ENCODE measurements at regions not wholly inside any gene's neighbourhood (a gene's known extent, or its start where the extent isn't known, plus 50 kb on each side); places are given as distances from the start of the nearest gene placed in this dataset.

- H3K27me3 Mint-ChIP-seq: peaks cover 19% of the 10 kb centered on the region
- peaks cover 6% of the 10 kb centered on the region for H3K4me1 Mint-ChIP-seq (ENCODE audit: low read depth)
- H3K9me3 Mint-ChIP-seq (ENCODE audit: low read depth): no peaks in the 10 kb centered on the region
- no peak for DNase-seq (ENCODE audit: low spot score, unreplicated experiment)
- TF ChIP-seq CTCF (IDR thresholded peaks at IDR 0.05; ENCODE audit: unreplicated experiment): no peak
- no peak overlapping the region for H3K4me3 Mint-ChIP-seq (ENCODE audit: low read depth)
- H3K36me3 Mint-ChIP-seq (ENCODE audit: insufficient read depth): no peaks in the 10 kb centered on the region
- no peak overlapping the region for H3K27ac Mint-ChIP-seq
Measured at GRCh38 chr19:29271911-29272310, 59.0 kb upstream of the UQCRFS1 start.

- Mint-ChIP-seq H3K27ac (no peak overlapping the region), H3K4me1 (ENCODE audit: low read depth) (peaks cover 8% of the 10 kb centered on the region), H3K36me3 (ENCODE audit: insufficient read depth) (no peaks in the 10 kb centered on the region), H3K27me3 (peaks cover 17% of the 10 kb centered on the region), H3K4me3 (ENCODE audit: low read depth) (no peak overlapping the region), H3K9me3 (ENCODE audit: low read depth) (no peaks in the 10 kb centered on the region)
- DNase-seq (ENCODE audit: low spot score, unreplicated experiment): no peak
- no peak for TF ChIP-seq CTCF (IDR thresholded peaks at IDR 0.05; ENCODE audit: unreplicated experiment)
Measured at GRCh38 chr19:29273000-29273640, 60.2 kb upstream of the UQCRFS1 start.

GRCh38 chr19:29275266-29275665 lies 62.3 kb upstream of the UQCRFS1 start:
- H3K27me3 Mint-ChIP-seq: peaks cover 5% of the 10 kb centered on the region
- TF ChIP-seq CTCF (IDR thresholded peaks at IDR 0.05; ENCODE audit: unreplicated experiment): no peak
- H3K4me3 Mint-ChIP-seq (ENCODE audit: low read depth): no peak overlapping the region
- no peaks in the 10 kb centered on the region for H3K36me3 Mint-ChIP-seq (ENCODE audit: insufficient read depth)
- no peak for DNase-seq (ENCODE audit: low spot score, unreplicated experiment)
- no peak overlapping the region for H3K27ac Mint-ChIP-seq
- peaks cover 15% of the 10 kb centered on the region for H3K4me1 Mint-ChIP-seq (ENCODE audit: low read depth)
- H3K9me3 Mint-ChIP-seq (ENCODE audit: low read depth): no peaks in the 10 kb centered on the region

GRCh38 chr19:29277102-29277501 lies 64.2 kb upstream of the UQCRFS1 start:
- H3K27ac Mint-ChIP-seq: no peak overlapping the region
- peaks cover 8% of the 10 kb centered on the region for H3K27me3 Mint-ChIP-seq
- no peak overlapping the region for H3K4me3 Mint-ChIP-seq (ENCODE audit: low read depth)
- H3K9me3 Mint-ChIP-seq (ENCODE audit: low read depth): peaks cover 4% of the 10 kb centered on the region
- no peak for DNase-seq (ENCODE audit: low spot score, unreplicated experiment)
- TF ChIP-seq CTCF (IDR thresholded peaks at IDR 0.05; ENCODE audit: unreplicated experiment): no peak
- no peaks in the 10 kb centered on the region for H3K36me3 Mint-ChIP-seq (ENCODE audit: insufficient read depth)
- peaks cover 15% of the 10 kb centered on the region for H3K4me1 Mint-ChIP-seq (ENCODE audit: low read depth)

GRCh38 chr19:29278716-29279115 lies 65.8 kb upstream of the UQCRFS1 start:
- no peak overlapping the region for H3K27ac Mint-ChIP-seq
- TF ChIP-seq CTCF (IDR thresholded peaks at IDR 0.05; ENCODE audit: unreplicated experiment): no peak
- no peak for DNase-seq (ENCODE audit: low spot score, unreplicated experiment)
- peaks cover 4% of the 10 kb centered on the region for H3K9me3 Mint-ChIP-seq (ENCODE audit: low read depth)
- no peaks in the 10 kb centered on the region for H3K36me3 Mint-ChIP-seq (ENCODE audit: insufficient read depth)
- no peak overlapping the region for H3K4me3 Mint-ChIP-seq (ENCODE audit: low read depth)
- H3K4me1 Mint-ChIP-seq (ENCODE audit: low read depth): peaks cover 12% of the 10 kb centered on the region
- H3K27me3 Mint-ChIP-seq: peaks cover 20% of the 10 kb centered on the region
